DOHH2 (cell line): ENCODE measurements at regions not wholly inside any gene's neighbourhood (a gene's known extent, or its start where the extent isn't known, plus 50 kb on each side); places are given as distances from the start of the nearest gene placed in this dataset.

ENCODE experiments used
- EZH2phosphoT487 ChIP-seq: fragments of 200-600 bp; sonication (generic); IDR thresholded peaks from 2 replicates; pipeline ENCODE4 v1.6.1; 2017; ENCODE audit warnings: borderline replicate concordance, mild to moderate bottlenecking, antibody characterized with exemption, low read length, moderate library complexity, mixed read lengths
- TF ChIP-seq, protein P1 (sequence below): fragments of 200-600 bp; sonication (generic); IDR thresholded peaks from one replicate; pipeline ENCODE4 v1.5.1; 2014; ENCODE audit warnings: antibody characterized with exemption, mild to moderate bottlenecking, low read depth, low read length; ENCODE audit not compliant: poor library complexity, severe bottlenecking

DNA sequence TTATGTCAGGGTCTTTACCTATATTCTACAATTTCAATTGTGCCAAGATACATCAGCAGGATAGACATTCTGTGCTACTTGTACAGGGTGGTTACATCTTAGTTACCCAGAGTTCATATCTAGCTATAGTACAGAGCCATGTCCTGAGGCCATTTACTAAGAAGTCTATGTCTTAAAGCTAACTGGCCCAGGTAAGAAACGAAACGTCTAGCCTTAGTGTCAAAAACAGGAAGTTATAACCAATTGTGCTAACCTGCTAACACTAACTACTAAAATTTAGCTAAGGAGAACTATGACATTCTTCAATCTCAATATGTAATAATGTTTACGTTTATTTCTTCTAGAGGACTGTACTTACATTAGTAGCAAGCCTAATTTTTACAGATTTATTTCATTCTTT is 717.2 kb upstream of the UBE2E2 start:
- TF ChIP-seq, protein P1, sequence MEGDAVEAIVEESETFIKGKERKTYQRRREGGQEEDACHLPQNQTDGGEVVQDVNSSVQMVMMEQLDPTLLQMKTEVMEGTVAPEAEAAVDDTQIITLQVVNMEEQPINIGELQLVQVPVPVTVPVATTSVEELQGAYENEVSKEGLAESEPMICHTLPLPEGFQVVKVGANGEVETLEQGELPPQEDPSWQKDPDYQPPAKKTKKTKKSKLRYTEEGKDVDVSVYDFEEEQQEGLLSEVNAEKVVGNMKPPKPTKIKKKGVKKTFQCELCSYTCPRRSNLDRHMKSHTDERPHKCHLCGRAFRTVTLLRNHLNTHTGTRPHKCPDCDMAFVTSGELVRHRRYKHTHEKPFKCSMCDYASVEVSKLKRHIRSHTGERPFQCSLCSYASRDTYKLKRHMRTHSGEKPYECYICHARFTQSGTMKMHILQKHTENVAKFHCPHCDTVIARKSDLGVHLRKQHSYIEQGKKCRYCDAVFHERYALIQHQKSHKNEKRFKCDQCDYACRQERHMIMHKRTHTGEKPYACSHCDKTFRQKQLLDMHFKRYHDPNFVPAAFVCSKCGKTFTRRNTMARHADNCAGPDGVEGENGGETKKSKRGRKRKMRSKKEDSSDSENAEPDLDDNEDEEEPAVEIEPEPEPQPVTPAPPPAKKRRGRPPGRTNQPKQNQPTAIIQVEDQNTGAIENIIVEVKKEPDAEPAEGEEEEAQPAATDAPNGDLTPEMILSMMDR: no peak
- no peak for TF ChIP-seq EZH2phosphoT487
